SK-MEL-5 (cell line): ENCODE measurements at regions not wholly inside any gene's neighbourhood (a gene's known extent, or its start where the extent isn't known, plus 50 kb on each side); places are given as distances from the start of the nearest gene placed in this dataset.

Experiments used
- DNase-seq: peaks from one replicate; pipeline ENCODE4 v3.0.0-alpha.2; 2016; ENCODE audit warnings: low read depth, low spot score
- in situ Hi-C: cut with HindIII; loops from 2 replicates; pipeline ENCODE4 v1.10.0; 2016; ENCODE audit warnings: low sequenced_read_pairs, high pct_unique_total_duplicates, low pct_unique_long_range_greater_than_20kb

DNA sequence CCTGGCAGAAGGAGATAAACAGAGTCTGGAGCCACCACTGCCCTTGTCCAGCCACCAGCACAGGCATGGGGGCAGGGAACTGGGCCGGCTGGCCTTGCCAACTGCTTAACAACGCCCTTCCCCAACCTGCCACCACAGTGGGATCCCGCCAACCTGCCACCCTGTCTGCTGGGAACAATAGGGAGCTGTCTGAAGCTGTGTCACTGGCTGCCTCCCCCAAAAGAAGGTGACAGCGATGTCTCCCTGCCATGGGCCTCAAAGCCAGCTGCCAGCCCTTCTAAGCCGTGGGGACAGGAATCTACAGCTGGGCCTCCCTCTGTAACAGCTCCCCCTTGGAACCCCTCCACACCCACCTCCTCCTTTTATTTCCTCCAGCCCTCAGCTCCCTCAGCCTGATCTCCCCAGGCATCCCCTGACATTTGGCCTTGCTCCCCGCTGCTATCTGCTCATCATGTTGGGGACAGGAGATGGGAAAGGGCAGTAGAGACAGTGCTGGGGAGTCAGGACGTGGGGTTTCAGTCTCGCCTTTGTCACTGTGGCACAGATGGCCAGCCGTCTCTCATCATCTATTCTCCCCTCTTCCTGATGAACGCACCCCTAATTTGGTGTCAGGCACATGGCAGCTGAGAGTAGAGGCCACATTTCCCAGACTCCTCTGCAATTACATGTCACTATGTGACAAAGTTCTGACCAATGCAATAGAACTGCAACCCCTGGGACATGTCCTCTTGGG, 51.3 kb upstream of the PRDM11 start:
- no peak for DNase-seq
- in situ Hi-C loops: no loop called here

DNA sequence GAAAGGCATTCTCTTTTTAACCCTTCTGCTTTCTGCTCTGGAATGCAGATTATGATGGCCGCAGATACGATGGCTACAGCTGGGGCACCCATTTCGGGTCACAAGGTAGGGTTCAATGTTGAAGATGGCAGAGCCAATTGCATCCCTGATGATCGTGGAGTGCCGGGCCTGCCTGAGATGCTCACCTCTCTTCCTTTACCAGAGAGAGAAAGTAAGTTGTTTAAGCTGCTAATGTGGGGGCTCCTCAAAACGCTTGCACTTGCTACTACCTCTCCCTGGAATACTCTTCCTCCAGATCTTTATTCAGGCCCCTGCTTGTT, 50.8 kb upstream of the PRDM11 start:
- no peak for DNase-seq
- in situ Hi-C loops: no loop called here

DNA sequence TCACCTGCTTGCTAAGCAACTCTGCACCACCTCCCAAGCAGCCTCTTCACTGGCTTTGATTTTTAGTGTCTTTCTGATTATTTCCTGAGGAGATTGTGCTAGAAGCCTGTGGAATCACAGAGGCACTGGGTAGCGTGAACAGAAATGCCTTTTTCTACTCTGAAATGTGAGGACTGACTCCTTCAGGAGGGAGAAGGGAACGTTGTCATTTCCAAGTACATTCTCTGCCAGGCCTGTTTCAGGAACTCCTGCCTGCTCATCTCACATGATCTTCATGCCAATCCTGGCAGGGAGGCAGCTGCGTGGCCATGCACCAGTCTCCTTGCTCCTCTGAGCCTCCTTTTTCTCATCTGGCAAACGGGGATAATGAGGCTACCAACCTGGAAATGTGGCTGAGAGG, 49.8 kb upstream of the PRDM11 start:
- DNase-seq: peak; percentile 21
- in situ Hi-C loops: no loop called here
